ENCODE measurements at regions not wholly inside any gene's neighbourhood (a gene's known extent, or its start where the extent isn't known, plus 50 kb on each side); places are given as distances from the start of the nearest gene placed in this dataset.

GRCh38 chr6:48977573-48977972 is 485.5 kb downstream of the MMUT start:
- TF ChIP-seq CTCF (conservative IDR thresholded peaks at IDR 0.05) (no peak), ZFX (IDR thresholded peaks at IDR 0.05) (no peak)

Data from C4-2B (cell line).